HL-60 (cell line): ENCODE measurements at regions not wholly inside any gene's neighbourhood (a gene's known extent, or its start where the extent isn't known, plus 50 kb on each side); places are given as distances from the start of the nearest gene placed in this dataset.

Source experiments
- DNase-seq, 2 experiments: peaks; one replicate each; pipeline ENCODE4 v3.0.0-alpha.2; 2010 to 2020; ENCODE audit warnings: low read depth in 1 of 2, low spot score in 1 of 2
- H3K27ac ChIP-seq: fragments of 250-450 bp; sonication (Bioruptor Pico); replicated peaks from 2 replicates; pipeline ENCODE4 v1.5.1; 2020; ENCODE audit warnings: mild to moderate bottlenecking, moderate library complexity
- H3K27me3 ChIP-seq: fragments of 250-450 bp; sonication (Bioruptor Pico); 2 replicates; pipeline ENCODE4 v1.5.1; 2021; ENCODE audit warnings: mild to moderate bottlenecking, moderate library complexity; ENCODE audit not compliant: insufficient read depth, poor library complexity, severe bottlenecking
- H3K4me3 ChIP-seq: replicated peaks from 2 replicates; pipeline ENCODE4 v1.5.1; 2011; ENCODE audit warnings: mild to moderate bottlenecking, control low read depth, low read length; ENCODE audit not compliant: insufficient read depth
- CTCF ChIP-seq: IDR thresholded peaks from one replicate; pipeline ENCODE4 v1.5.1; 2011; ENCODE audit warnings: low read length, control low read depth, inconsistent platforms; ENCODE audit not compliant: insufficient read depth
- GABPA ChIP-seq: IDR thresholded peaks from 2 replicates; pipeline ENCODE4 v1.6.1; 2012; ENCODE audit warnings: low read depth
- POLR2AphosphoS5 ChIP-seq: IDR thresholded peaks from 2 replicates; pipeline ENCODE4 v1.6.1; 2012; ENCODE audit warnings: low read depth
- SPI1 ChIP-seq: IDR thresholded peaks from 2 replicates; pipeline ENCODE4 v1.6.1; 2012; ENCODE audit warnings: low read depth, mild to moderate bottlenecking, borderline replicate concordance
- TF ChIP-seq, protein P1 (sequence below): IDR thresholded peaks from 2 replicates; pipeline ENCODE4 v1.6.1; 2012; ENCODE audit warnings: low read depth; ENCODE audit not compliant: insufficient replicate concordance

DNA sequence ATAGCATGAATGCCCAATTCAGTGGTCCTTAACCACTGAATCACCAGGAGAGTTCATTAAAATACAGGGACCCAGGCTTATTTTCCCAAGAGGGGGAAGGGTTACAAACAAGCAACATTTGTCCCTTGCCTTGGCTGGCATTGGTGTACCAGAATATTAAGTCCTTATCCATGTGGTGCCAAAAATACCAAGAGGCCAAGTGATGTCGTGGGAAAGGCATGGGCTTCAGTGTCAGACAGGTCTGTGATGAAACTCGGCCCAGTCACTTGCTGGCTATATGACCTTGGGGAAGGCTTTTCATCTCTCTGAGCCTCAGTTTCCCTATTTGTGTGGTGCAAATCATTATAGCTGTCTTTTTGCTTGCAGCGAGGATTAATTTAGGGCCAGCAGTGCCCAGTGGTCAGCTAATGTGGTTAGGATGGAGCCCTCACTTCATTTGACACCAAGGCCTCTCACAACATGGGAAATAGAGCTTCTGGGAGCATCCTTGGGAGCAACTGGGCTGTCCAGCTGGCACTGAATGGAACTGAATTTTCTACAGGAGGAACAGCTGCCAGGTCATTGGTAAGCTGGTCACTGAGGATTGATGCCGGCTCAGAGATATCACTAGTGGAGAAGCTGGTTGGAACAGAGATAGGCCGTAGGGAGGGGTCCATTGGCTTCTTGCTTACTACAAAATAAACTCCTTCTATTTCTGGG is 77.2 kb upstream of the PPP2R5A start:
- no peak for DNase-seq
- Histone ChIP-seq H3K27ac (no peak overlapping the region), H3K4me3 (no peak overlapping the region), H3K27me3 (no peaks in the 10 kb centered on the region)
- TF ChIP-seq SPI1 (no peak), GABPA (no peak), CTCF (no peak), POLR2AphosphoS5 (no peak)
- TF ChIP-seq, protein P1, sequence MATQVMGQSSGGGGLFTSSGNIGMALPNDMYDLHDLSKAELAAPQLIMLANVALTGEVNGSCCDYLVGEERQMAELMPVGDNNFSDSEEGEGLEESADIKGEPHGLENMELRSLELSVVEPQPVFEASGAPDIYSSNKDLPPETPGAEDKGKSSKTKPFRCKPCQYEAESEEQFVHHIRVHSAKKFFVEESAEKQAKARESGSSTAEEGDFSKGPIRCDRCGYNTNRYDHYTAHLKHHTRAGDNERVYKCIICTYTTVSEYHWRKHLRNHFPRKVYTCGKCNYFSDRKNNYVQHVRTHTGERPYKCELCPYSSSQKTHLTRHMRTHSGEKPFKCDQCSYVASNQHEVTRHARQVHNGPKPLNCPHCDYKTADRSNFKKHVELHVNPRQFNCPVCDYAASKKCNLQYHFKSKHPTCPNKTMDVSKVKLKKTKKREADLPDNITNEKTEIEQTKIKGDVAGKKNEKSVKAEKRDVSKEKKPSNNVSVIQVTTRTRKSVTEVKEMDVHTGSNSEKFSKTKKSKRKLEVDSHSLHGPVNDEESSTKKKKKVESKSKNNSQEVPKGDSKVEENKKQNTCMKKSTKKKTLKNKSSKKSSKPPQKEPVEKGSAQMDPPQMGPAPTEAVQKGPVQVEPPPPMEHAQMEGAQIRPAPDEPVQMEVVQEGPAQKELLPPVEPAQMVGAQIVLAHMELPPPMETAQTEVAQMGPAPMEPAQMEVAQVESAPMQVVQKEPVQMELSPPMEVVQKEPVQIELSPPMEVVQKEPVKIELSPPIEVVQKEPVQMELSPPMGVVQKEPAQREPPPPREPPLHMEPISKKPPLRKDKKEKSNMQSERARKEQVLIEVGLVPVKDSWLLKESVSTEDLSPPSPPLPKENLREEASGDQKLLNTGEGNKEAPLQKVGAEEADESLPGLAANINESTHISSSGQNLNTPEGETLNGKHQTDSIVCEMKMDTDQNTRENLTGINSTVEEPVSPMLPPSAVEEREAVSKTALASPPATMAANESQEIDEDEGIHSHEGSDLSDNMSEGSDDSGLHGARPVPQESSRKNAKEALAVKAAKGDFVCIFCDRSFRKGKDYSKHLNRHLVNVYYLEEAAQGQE: no peak

DNA sequence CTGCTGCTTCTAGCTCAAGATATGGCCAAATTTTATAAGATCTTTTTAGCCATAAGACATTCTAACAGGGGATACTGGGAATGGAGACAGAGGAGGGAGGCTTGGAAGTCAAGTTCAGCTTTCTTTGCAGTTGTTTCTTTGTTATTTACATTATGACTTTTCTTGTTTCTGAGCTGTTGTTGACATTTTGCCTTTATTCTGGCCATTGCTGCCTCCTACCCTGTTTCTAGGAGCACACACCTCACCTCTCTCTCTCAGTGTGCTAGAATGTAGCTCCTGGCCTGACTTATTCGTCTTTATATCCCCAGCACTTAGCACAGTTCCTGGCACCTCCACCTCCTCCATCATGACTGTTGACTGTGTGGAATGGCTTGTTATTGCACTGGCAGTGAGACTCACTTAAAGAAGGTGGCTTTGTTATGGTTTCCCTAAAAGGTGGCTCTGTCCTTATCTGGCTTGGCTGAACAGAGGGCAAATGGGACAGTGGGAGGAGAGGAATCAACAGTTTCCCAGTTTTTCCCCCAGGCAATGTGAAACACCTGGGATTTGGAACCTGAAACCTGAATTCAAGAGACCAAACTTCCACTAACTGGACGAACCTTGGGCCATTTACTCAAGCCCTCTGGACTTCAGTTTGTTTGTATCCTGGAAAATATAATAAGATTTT is 76.1 kb upstream of the PPP2R5A start:
- TF ChIP-seq, protein P1: no peak
- TF ChIP-seq CTCF (no peak), SPI1 (no peak), GABPA (no peak), POLR2AphosphoS5 (no peak)
- H3K4me3 ChIP-seq: no peak overlapping the region
- H3K27me3 ChIP-seq: no peaks in the 10 kb centered on the region
- no peak overlapping the region for H3K27ac ChIP-seq
- DNase-seq: no peak

GRCh38 chr1:212211371-212211770 is 73.8 kb upstream of the PPP2R5A start:
- H3K27ac ChIP-seq: no peak overlapping the region
- no peak overlapping the region for H3K4me3 ChIP-seq
- H3K27me3 ChIP-seq: no peaks in the 10 kb centered on the region
- no peak for DNase-seq
- no peak for TF ChIP-seq POLR2AphosphoS5
- no peak for TF ChIP-seq CTCF

DNA sequence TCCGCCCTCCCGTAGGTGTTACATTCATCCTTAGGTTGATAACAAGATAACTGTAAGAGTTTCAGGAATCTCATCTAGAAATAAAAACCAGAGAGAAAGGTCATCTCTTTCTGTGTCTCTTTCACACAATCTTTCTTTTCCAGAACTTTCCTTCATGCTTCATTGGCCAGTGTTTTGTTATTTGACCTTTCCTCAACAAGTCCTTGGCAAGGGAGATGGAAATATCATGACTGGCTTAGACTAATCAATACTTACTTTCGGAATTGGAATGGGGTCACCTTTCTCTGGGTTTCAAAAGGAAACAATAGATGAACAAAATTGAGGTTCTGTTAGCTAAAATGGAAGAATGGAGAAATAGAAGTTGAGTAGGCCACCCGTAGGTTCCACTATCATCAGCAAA is 72.9 kb upstream of the PPP2R5A start:
- TF ChIP-seq, protein P1: no peak
- TF ChIP-seq POLR2AphosphoS5: no peak
- no peak for TF ChIP-seq SPI1
- no peak for TF ChIP-seq CTCF
- no peak for TF ChIP-seq GABPA
- Histone ChIP-seq H3K27me3 (no peaks in the 10 kb centered on the region), H3K27ac (no peak overlapping the region), H3K4me3 (no peak overlapping the region)
- no peak for DNase-seq
